Breast epithelium (tissue), 4 donors: ENCODE measurements at regions not wholly inside any gene's neighbourhood (a gene's known extent, or its start where the extent isn't known, plus 50 kb on each side); places are given as distances from the start of the nearest gene placed in this dataset.

Experiments used
- DNase-seq, 2 donors: peaks; one replicate each; pipeline ENCODE4 v3.0.0-alpha.2; 2019; ENCODE audit warnings: low spot score in 2 of 2
- H3K27ac ChIP-seq, 2 donors: fragments of 200-600 bp; sonication (generic) in 1 of 2; one replicate each; pipeline ENCODE4 v1.5.1; 2016 to 2019; ENCODE audit warnings: mild to moderate bottlenecking in 1 of 2
- H3K27me3 ChIP-seq, 2 donors: fragments of 200-600 bp; sonication (generic) in 1 of 2; one replicate each; pipeline versions ENCODE4 v1.5.1 to v1.6.0; 2017 to 2019; ENCODE audit warnings: control low read depth in 1 of 2, mild to moderate bottlenecking in 1 of 2
- H3K36me3 ChIP-seq: fragments of 200-600 bp; one replicate; pipeline ENCODE4 v1.5.1; 2019
- H3K4me1 ChIP-seq, 2 donors: fragments of 200-600 bp; sonication (generic); one replicate each; pipeline ENCODE4 v1.5.1; 2016 to 2019; ENCODE audit warnings: control low read depth in 1 of 2
- H3K4me3 ChIP-seq, 3 donors: fragments of 200-600 bp; sonication (generic); 1 replicate in 2 of 3; 2 replicates in 1 of 3; pipeline ENCODE4 v1.5.1; 2016 to 2019; ENCODE audit warnings: mild to moderate bottlenecking in 3 of 3, moderate library complexity in 2 of 3
- H3K9me3 ChIP-seq, 2 donors: fragments of 200-600 bp; sonication (generic) in 1 of 2; one replicate each; pipeline ENCODE4 v1.5.1; 2016 to 2019; ENCODE audit warnings: control low read depth in 1 of 2
- POLR2A ChIP-seq: fragments of 450-650 bp; IDR thresholded peaks from one replicate; pipeline ENCODE4 v1.6.1; 2016; ENCODE audit warnings: antibody characterized with exemption, mild to moderate bottlenecking, moderate library complexity
- POLR2AphosphoS5 ChIP-seq, 3 donors: sonication (generic); formaldehyde crosslinking; IDR thresholded peaks; one replicate each; pipeline ENCODE4 v1.6.1; 2017; ENCODE audit warnings: antibody characterized with exemption in 3 of 3
- intact Hi-C: fragments of 100-400 bp; cut with DNase I; formaldehyde crosslinking; loops from one replicate; pipeline ENCODE4 v1.15.1; 2023; ENCODE audit warnings: low total_unique reads
- TF ChIP-seq, protein P1 (sequence below), 3 donors: fragments of 450-650 bp; IDR thresholded peaks; one replicate each; pipeline ENCODE4 v1.5.1; 2016 to 2017; ENCODE audit warnings: antibody characterized with exemption in 3 of 3, mild to moderate bottlenecking in 3 of 3, moderate library complexity in 3 of 3

DNA sequence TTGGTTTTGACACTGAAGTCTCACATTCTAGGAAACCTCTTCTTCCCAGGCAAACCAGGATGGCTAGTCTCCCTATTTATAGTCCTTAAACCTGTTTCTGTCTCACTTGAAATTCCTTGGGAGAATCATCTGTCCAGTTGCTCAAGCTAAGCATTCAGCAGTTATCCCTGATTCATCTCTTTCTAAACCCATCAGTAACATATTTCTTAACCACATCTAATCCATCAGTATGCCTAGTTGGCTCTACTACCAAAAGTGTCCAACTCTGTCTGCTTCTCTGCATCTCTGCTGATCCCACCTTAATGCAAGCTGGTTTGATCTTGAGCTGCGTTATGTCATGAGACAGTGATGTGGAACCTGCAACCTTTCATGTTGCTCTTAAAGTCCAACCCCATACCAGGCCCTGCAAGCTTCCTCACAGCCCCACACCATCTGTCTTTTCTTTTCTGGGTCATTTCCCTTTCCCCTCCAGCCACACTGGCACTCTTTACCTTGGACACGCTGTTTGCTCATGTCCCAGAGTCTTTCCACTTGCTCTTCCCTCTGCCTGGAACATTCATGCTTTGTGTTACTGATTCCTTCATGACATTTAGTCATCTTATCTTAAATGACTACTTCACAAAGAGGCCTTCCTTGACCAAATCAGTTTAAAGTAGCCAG lies 380.8 kb upstream of the RGS6 start:
- TF ChIP-seq, protein P1, sequence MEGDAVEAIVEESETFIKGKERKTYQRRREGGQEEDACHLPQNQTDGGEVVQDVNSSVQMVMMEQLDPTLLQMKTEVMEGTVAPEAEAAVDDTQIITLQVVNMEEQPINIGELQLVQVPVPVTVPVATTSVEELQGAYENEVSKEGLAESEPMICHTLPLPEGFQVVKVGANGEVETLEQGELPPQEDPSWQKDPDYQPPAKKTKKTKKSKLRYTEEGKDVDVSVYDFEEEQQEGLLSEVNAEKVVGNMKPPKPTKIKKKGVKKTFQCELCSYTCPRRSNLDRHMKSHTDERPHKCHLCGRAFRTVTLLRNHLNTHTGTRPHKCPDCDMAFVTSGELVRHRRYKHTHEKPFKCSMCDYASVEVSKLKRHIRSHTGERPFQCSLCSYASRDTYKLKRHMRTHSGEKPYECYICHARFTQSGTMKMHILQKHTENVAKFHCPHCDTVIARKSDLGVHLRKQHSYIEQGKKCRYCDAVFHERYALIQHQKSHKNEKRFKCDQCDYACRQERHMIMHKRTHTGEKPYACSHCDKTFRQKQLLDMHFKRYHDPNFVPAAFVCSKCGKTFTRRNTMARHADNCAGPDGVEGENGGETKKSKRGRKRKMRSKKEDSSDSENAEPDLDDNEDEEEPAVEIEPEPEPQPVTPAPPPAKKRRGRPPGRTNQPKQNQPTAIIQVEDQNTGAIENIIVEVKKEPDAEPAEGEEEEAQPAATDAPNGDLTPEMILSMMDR (IDR thresholded peaks at IDR 0.05) = no peak
- no peak for TF ChIP-seq POLR2AphosphoS5 (IDR thresholded peaks at IDR 0.05)
- TF ChIP-seq POLR2A = no peak
- intact Hi-C loops = loop anchor here (5.0 kb wide), 1 partner anchor 1431 kb away; no protein-coding TSS in a partner anchor
- no peak overlapping the region for H3K27ac ChIP-seq
- no peaks in the 10 kb centered on the region for H3K27me3 ChIP-seq
- DNase-seq = no peak
- no peaks in the 10 kb centered on the region for H3K9me3 ChIP-seq
- no peaks in the 10 kb centered on the region for H3K36me3 ChIP-seq
- H3K4me1 ChIP-seq = no peaks in the 10 kb centered on the region
- H3K4me3 ChIP-seq = no peak overlapping the region

DNA sequence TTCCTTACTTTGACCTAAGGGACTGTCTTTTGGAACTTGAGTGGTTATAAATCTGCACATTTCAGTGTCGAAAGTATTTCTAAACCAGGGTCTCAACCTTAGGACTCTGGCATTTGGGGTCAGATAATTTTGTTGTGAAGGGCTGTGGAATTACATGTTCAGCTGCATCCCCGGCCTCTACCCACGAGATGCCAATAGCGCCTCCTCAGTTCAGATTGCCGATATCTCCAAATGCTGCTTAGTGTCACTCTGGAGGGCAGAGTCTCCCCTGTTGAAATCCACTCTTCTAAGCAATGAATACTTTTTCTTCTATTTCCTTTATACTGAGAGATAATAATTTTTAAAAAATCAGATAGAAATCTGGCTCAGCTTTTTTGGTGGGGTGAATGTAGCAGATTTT lies 379.4 kb upstream of the RGS6 start:
- intact Hi-C loops = loop anchor here (5.0 kb wide), 1 partner anchor 1429 kb away; no protein-coding TSS in a partner anchor
- Histone ChIP-seq H3K9me3 (no peaks in the 10 kb centered on the region), H3K4me1 (no peaks in the 10 kb centered on the region), H3K27me3 (no peaks in the 10 kb centered on the region), H3K36me3 (no peaks in the 10 kb centered on the region), H3K27ac (no peak overlapping the region), H3K4me3 (no peak overlapping the region)
- no peak for DNase-seq
- TF ChIP-seq, protein P1 (IDR thresholded peaks at IDR 0.05) = no peak
- TF ChIP-seq POLR2AphosphoS5 (IDR thresholded peaks at IDR 0.05) (no peak), POLR2A (no peak)

DNA sequence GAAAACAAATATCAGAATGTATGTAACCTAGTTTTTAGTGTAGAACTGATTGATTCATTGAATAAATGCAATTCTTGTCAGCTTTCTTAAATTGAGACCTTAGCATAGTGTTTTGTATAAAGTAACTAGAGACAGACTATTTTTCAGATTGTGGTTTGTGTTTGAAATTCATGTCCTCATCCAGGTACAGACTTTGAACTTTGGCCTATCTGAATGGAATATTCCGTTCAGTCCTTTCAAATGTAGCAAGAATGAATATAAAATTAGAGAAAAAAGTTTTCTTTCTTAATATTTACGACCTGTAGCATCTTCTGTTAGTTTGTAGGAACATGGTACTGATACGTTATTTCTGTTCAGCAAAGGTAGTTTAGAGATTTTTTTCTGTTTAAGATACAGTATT lies 378.4 kb upstream of the RGS6 start:
- H3K9me3 ChIP-seq = no peaks in the 10 kb centered on the region
- no peak overlapping the region for H3K4me3 ChIP-seq
- no peak overlapping the region for H3K27ac ChIP-seq
- DNase-seq = no peak
- TF ChIP-seq POLR2AphosphoS5 (IDR thresholded peaks at IDR 0.05) (no peak), POLR2A (no peak)
- TF ChIP-seq, protein P1 (IDR thresholded peaks at IDR 0.05) = no peak
- no peaks in the 10 kb centered on the region for H3K36me3 ChIP-seq
- intact Hi-C loops = loop anchor here (5.0 kb wide), 1 partner anchor 1429 kb away; no protein-coding TSS in a partner anchor
- H3K27me3 ChIP-seq = no peaks in the 10 kb centered on the region
- no peaks in the 10 kb centered on the region for H3K4me1 ChIP-seq

DNA sequence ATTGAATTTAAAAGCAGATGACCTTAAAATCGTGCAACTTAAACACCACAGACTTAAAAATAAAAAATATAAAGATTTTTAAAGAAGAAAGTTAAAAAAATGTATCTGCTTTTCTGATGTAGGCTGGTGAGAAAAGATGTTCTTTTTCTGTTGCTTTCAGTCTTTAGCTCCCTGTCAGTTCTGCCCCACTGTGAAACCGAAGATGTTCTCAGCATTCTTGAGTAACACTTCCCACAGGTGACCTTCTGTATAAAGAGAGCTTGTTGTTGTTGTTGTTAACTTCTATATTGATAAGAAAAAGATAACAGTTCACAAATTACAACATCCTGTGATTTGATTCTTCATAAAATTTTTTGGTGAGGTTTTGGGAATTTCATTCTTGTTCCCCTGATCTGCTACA lies 377.9 kb upstream of the RGS6 start:
- Histone ChIP-seq H3K27me3 (no peaks in the 10 kb centered on the region), H3K36me3 (no peaks in the 10 kb centered on the region), H3K27ac (no peak overlapping the region), H3K9me3 (no peaks in the 10 kb centered on the region), H3K4me1 (no peaks in the 10 kb centered on the region), H3K4me3 (no peak overlapping the region)
- TF ChIP-seq POLR2A = no peak
- TF ChIP-seq, protein P1 (IDR thresholded peaks at IDR 0.05) = no peak
- TF ChIP-seq POLR2AphosphoS5 (IDR thresholded peaks at IDR 0.05) = no peak
- DNase-seq = no peak
- intact Hi-C loops = loop anchor here (5.0 kb wide), 1 partner anchor 1428 kb away; no protein-coding TSS in a partner anchor

DNA sequence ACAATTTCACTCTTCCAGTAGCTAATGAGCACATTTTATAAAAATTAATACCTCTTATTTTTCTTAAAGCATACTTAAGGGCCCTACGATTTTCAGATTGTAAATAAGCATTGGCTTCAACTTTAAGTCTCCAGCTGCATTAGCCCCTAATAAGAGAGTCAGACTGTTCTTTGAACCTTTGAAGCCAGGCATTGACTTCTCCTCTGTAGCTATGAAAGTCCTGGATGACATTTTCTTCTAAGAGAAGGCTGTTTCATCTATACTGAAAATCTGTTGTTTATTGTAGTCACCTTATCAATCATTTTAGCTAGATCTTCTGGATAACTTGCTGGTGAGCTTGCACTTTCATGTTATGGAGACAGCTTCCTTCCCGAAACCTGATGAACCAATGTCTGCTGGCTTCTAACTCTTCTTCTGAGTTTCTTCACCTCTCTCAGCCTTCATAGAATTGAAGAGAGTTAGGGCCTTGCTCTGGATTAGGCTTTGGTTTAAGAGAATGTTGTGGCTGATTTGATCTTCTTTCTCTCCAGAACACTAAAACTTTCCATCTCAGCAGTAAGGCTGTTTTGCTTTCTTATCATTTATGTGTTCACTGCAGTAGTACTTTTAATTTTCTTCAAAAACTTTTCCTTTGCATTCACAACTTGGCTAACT lies 377.1 kb upstream of the RGS6 start:
- H3K36me3 ChIP-seq = no peaks in the 10 kb centered on the region
- no peaks in the 10 kb centered on the region for H3K9me3 ChIP-seq
- no peak overlapping the region for H3K4me3 ChIP-seq
- H3K27me3 ChIP-seq = no peaks in the 10 kb centered on the region
- intact Hi-C loops = loop anchor here (5.0 kb wide), 1 partner anchor 1427 kb away; no protein-coding TSS in a partner anchor
- TF ChIP-seq, protein P1 (IDR thresholded peaks at IDR 0.05) = no peak
- no peak for TF ChIP-seq POLR2AphosphoS5 (IDR thresholded peaks at IDR 0.05)
- TF ChIP-seq POLR2A = no peak
- no peak for DNase-seq
- no peaks in the 10 kb centered on the region for H3K4me1 ChIP-seq
- no peak overlapping the region for H3K27ac ChIP-seq
